Ovary (tissue), 3 donors: ENCODE measurements at regions not wholly inside any gene's neighbourhood (a gene's known extent, or its start where the extent isn't known, plus 50 kb on each side); places are given as distances from the start of the nearest gene placed in this dataset.

Source experiments
- CTCF ChIP-seq, 3 donors: fragments of 450-650 bp in 2 of 3; fragments of 200-600 bp in 1 of 3; IDR thresholded peaks; one replicate each; pipeline versions ENCODE4 v1.5.1 to v1.8.0; 2016 to 2022; ENCODE audit warnings: antibody characterized with exemption in 3 of 3, mild to moderate bottlenecking in 1 of 3
- EP300 ChIP-seq: sonication (generic); formaldehyde crosslinking; IDR thresholded peaks from one replicate; pipeline ENCODE4 v1.6.1; 2017; ENCODE audit warnings: antibody characterized with exemption
- donor health status: DM: no; HTN: no; CAD: no.

GRCh38 chr19:31531326-31531725, 182.1 kb upstream of the TSHZ3 start:
- no peak for TF ChIP-seq CTCF (IDR thresholded peaks at IDR 0.05)
- no peak for TF ChIP-seq EP300
